Vagina (tissue), 2 donors: ENCODE measurements at regions not wholly inside any gene's neighbourhood (a gene's known extent, or its start where the extent isn't known, plus 50 kb on each side); places are given as distances from the start of the nearest gene placed in this dataset.

Experiments used
- DNase-seq, 2 donors: peaks; one replicate each; pipeline ENCODE4 v3.0.0-alpha.2; 2017; ENCODE audit errors: extremely low spot score in 2 of 2
- H3K27ac ChIP-seq: fragments of 200-600 bp; sonication (generic); one replicate; pipeline ENCODE4 v1.5.1; 2019
- H3K27me3 ChIP-seq: fragments of 200-600 bp; sonication (generic); one replicate; pipeline ENCODE4 v1.5.1; 2019
- H3K36me3 ChIP-seq, 2 donors: fragments of 200-600 bp; sonication (generic); one replicate each; pipeline ENCODE4 v1.5.1; 2017 to 2019
- H3K4me1 ChIP-seq: fragments of 200-600 bp; sonication (generic); one replicate; pipeline ENCODE4 v1.5.1; 2019
- H3K4me3 ChIP-seq, 2 donors: fragments of 200-600 bp; sonication (generic); 1 replicate in 1 of 2; 2 replicates in 1 of 2; pipeline ENCODE4 v1.5.1; 2016 to 2019
- H3K9me3 ChIP-seq: fragments of 200-600 bp; sonication (generic); one replicate; pipeline ENCODE4 v1.5.1; 2019
- POLR2A ChIP-seq, 2 donors: fragments of 450-650 bp; IDR thresholded peaks; one replicate each; pipeline ENCODE4 v1.6.1; 2017; ENCODE audit warnings: antibody characterized with exemption in 2 of 2, mild to moderate bottlenecking in 2 of 2, moderate library complexity in 2 of 2
- POLR2AphosphoS5 ChIP-seq, 2 donors: sonication (generic); formaldehyde crosslinking; IDR thresholded peaks; one replicate each; pipeline ENCODE4 v1.9.0; 2017; ENCODE audit warnings: antibody characterized with exemption in 2 of 2, mild to moderate bottlenecking in 2 of 2, low read depth in 1 of 2; ENCODE audit not compliant: insufficient read depth in 1 of 2
- intact Hi-C: fragments of 100-400 bp; cut with DNase I; formaldehyde crosslinking; loops from one replicate; pipeline ENCODE4 v1.15.1; 2023
- TF ChIP-seq, protein P1 (sequence below), 3 experiments: fragments of 450-650 bp in 2 of 3; fragments of 200-600 bp in 1 of 3; sonication (generic) in 1 of 3; IDR thresholded peaks; one replicate each; pipeline ENCODE4 v1.5.1; 2017 to 2019; ENCODE audit warnings: antibody characterized with exemption in 3 of 3, mild to moderate bottlenecking in 2 of 3, moderate library complexity in 2 of 3

DNA sequence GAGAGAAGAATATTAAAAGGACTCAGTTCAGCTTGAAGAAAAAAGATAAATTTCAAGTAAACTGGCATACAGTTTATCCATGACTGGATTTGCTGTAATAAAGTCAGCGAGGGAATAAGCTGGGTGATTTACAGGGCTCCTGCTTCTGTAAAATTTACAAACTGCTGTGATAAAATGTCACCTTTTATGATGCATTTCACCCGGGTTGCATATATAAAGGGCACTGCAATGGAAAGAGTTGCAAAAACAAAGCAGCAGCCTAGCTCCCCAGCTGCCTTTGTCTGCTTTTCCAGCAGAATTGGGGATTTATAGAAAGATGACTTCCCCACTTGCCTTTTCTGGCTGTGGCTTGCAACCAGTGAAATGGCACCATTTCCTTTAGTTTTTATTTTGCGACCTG is 132.5 kb upstream of the LHCGR start:
- H3K9me3 ChIP-seq: no peaks in the 10 kb centered on the region
- no peak for DNase-seq
- H3K4me3 ChIP-seq: no peak overlapping the region
- no peak overlapping the region for H3K27ac ChIP-seq
- no peaks in the 10 kb centered on the region for H3K27me3 ChIP-seq
- H3K4me1 ChIP-seq: no peaks in the 10 kb centered on the region
- TF ChIP-seq, protein P1, sequence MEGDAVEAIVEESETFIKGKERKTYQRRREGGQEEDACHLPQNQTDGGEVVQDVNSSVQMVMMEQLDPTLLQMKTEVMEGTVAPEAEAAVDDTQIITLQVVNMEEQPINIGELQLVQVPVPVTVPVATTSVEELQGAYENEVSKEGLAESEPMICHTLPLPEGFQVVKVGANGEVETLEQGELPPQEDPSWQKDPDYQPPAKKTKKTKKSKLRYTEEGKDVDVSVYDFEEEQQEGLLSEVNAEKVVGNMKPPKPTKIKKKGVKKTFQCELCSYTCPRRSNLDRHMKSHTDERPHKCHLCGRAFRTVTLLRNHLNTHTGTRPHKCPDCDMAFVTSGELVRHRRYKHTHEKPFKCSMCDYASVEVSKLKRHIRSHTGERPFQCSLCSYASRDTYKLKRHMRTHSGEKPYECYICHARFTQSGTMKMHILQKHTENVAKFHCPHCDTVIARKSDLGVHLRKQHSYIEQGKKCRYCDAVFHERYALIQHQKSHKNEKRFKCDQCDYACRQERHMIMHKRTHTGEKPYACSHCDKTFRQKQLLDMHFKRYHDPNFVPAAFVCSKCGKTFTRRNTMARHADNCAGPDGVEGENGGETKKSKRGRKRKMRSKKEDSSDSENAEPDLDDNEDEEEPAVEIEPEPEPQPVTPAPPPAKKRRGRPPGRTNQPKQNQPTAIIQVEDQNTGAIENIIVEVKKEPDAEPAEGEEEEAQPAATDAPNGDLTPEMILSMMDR (IDR thresholded peaks at IDR 0.05): no peak
- TF ChIP-seq POLR2AphosphoS5 (IDR thresholded peaks at IDR 0.05; ENCODE audit: insufficient read depth in 1 of 2, low read depth in 1 of 2) (no peak), POLR2A (IDR thresholded peaks at IDR 0.05) (no peak)
- intact Hi-C loops: no loop called here
- no peaks in the 10 kb centered on the region for H3K36me3 ChIP-seq

DNA sequence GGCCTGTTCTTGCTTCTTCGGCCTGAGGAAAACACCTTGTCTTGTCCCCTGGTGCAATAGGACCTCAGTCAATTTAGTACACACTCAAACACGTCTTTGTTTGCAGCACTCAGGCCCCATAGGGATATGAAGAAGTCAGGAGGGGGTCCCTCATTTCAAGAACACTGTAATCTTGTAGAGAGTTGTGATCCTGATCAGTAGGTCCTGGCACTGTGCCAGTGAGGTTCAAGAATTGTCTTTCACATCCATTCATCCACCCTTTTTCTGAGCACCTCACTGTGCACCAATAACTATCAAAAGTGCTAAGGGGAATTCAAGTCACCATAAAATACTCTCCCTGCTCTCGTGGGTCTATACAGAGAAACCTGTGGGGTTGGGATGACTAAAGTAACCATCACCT is 131.4 kb upstream of the LHCGR start:
- TF ChIP-seq POLR2AphosphoS5 (IDR thresholded peaks at IDR 0.05; ENCODE audit: insufficient read depth in 1 of 2, low read depth in 1 of 2) (no peak), POLR2A (IDR thresholded peaks at IDR 0.05) (no peak)
- TF ChIP-seq, protein P1 (IDR thresholded peaks at IDR 0.05): no peak
- Histone ChIP-seq H3K36me3 (no peaks in the 10 kb centered on the region), H3K27me3 (no peaks in the 10 kb centered on the region), H3K4me3 (no peak overlapping the region), H3K9me3 (no peaks in the 10 kb centered on the region), H3K4me1 (no peaks in the 10 kb centered on the region), H3K27ac (no peak overlapping the region)
- DNase-seq: no peak
- intact Hi-C loops: no loop called here

DNA sequence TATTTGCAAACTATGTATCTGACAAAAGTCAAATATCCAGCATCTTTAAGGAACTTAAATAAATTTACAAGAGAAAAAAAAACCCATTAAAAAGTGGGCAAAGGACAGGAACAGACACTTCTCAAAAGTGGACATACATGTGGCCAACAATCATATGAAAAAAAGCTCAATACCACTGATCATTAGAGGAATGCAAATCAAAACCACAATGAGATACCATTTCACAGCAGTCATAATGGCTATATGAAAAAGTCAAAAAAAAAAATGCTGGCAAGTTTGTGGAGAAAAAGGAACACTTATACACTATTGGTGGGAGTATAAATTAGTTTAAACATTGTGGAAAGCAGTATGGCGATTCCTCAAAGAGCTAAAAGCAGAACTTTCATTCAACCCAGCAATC is 130.3 kb upstream of the LHCGR start:
- Histone ChIP-seq H3K4me3 (no peak overlapping the region), H3K4me1 (no peaks in the 10 kb centered on the region), H3K27ac (no peak overlapping the region), H3K27me3 (no peaks in the 10 kb centered on the region), H3K36me3 (no peaks in the 10 kb centered on the region), H3K9me3 (no peaks in the 10 kb centered on the region)
- intact Hi-C loops: no loop called here
- DNase-seq: no peak
- TF ChIP-seq, protein P1 (IDR thresholded peaks at IDR 0.05): no peak
- no peak for TF ChIP-seq POLR2AphosphoS5 (IDR thresholded peaks at IDR 0.05; ENCODE audit: insufficient read depth in 1 of 2, low read depth in 1 of 2)
- TF ChIP-seq POLR2A (IDR thresholded peaks at IDR 0.05): no peak

DNA sequence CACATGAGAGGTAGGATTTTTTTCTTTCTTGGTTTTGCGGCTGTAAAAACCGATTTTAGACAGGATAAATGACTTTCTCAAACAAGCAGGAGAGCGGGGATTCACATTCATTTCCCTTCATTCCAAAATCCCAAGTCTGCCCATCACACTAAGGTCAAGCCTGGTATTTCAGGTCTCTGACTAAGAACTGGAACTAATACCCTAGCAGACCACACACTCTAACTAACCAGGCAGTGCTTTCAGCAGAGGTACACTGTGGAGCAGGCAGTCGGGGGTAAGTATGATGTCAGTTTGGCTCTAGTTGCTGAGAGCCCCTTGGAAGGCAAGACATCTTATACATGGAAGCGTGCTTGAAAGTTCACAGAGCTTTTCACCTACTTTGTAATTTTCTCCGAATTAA is 128.1 kb upstream of the LHCGR start:
- no peak for DNase-seq
- no peaks in the 10 kb centered on the region for H3K9me3 ChIP-seq
- H3K4me3 ChIP-seq: no peak overlapping the region
- no peak overlapping the region for H3K27ac ChIP-seq
- TF ChIP-seq POLR2A (IDR thresholded peaks at IDR 0.05) (no peak), POLR2AphosphoS5 (IDR thresholded peaks at IDR 0.05; ENCODE audit: insufficient read depth in 1 of 2, low read depth in 1 of 2) (no peak)
- TF ChIP-seq, protein P1 (IDR thresholded peaks at IDR 0.05): no peak
- no peaks in the 10 kb centered on the region for H3K4me1 ChIP-seq
- intact Hi-C loops: no loop called here
- no peaks in the 10 kb centered on the region for H3K27me3 ChIP-seq
- H3K36me3 ChIP-seq: no peaks in the 10 kb centered on the region

DNA sequence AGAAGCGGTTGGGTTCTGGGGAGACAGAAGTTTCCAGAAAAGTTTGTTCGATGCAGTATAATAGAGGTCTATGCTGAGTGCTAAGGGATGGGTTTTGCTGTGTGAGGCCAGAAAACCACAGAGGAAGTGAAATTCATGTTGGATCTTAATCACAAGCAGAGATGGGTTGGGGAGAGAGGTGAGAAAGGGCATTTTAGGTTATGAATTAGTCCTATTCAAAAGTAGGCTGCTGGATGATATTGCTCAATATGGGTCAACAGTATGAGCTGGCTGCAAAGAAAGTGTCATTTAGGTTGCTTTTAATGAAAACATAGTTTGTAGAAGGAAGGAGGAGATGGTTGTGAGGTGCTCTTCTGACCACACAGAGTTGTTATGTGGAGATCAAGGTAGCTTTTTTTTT is 118.8 kb upstream of the LHCGR start:
- no peaks in the 10 kb centered on the region for H3K36me3 ChIP-seq
- no peaks in the 10 kb centered on the region for H3K27me3 ChIP-seq
- H3K27ac ChIP-seq: no peak overlapping the region
- TF ChIP-seq, protein P1 (IDR thresholded peaks at IDR 0.05): no peak
- TF ChIP-seq POLR2AphosphoS5 (IDR thresholded peaks at IDR 0.05; ENCODE audit: insufficient read depth in 1 of 2, low read depth in 1 of 2) (no peak), POLR2A (IDR thresholded peaks at IDR 0.05) (no peak)
- H3K9me3 ChIP-seq: no peaks in the 10 kb centered on the region
- H3K4me1 ChIP-seq: no peaks in the 10 kb centered on the region
- H3K4me3 ChIP-seq: no peak overlapping the region
- DNase-seq: no peak
- intact Hi-C loops: no loop called here
